ENCODE measurements at regions not wholly inside any gene's neighbourhood (a gene's known extent, or its start where the extent isn't known, plus 50 kb on each side); places are given as distances from the start of the nearest gene placed in this dataset.

DNA sequence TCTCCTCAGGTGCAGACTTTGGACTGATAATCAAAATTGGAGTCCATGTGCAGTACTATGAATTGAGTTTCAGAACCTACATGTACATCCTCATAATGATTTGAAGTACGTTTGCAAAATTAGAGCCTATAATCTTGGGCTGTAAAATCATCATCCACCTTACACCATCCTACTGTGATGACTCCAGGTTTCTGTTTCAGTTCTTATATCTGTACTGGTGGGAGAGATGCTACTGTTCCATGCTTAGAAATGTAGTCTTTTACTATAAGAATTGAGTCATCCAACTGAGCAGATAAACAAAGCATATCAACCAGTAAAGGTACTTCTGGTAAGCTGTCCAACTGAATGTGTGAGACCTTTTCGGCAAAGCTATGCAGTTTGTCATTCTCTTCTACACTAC lies 586.3 kb upstream of the FAM174A start:
- no peak overlapping the region for H3K27ac ChIP-seq
- no peak for TF ChIP-seq ZFX (IDR thresholded peaks at IDR 0.05; ENCODE audit: borderline replicate concordance)
- TF ChIP-seq, protein P1, sequence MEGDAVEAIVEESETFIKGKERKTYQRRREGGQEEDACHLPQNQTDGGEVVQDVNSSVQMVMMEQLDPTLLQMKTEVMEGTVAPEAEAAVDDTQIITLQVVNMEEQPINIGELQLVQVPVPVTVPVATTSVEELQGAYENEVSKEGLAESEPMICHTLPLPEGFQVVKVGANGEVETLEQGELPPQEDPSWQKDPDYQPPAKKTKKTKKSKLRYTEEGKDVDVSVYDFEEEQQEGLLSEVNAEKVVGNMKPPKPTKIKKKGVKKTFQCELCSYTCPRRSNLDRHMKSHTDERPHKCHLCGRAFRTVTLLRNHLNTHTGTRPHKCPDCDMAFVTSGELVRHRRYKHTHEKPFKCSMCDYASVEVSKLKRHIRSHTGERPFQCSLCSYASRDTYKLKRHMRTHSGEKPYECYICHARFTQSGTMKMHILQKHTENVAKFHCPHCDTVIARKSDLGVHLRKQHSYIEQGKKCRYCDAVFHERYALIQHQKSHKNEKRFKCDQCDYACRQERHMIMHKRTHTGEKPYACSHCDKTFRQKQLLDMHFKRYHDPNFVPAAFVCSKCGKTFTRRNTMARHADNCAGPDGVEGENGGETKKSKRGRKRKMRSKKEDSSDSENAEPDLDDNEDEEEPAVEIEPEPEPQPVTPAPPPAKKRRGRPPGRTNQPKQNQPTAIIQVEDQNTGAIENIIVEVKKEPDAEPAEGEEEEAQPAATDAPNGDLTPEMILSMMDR (IDR thresholded peaks at IDR 0.05), result no peak

DNA sequence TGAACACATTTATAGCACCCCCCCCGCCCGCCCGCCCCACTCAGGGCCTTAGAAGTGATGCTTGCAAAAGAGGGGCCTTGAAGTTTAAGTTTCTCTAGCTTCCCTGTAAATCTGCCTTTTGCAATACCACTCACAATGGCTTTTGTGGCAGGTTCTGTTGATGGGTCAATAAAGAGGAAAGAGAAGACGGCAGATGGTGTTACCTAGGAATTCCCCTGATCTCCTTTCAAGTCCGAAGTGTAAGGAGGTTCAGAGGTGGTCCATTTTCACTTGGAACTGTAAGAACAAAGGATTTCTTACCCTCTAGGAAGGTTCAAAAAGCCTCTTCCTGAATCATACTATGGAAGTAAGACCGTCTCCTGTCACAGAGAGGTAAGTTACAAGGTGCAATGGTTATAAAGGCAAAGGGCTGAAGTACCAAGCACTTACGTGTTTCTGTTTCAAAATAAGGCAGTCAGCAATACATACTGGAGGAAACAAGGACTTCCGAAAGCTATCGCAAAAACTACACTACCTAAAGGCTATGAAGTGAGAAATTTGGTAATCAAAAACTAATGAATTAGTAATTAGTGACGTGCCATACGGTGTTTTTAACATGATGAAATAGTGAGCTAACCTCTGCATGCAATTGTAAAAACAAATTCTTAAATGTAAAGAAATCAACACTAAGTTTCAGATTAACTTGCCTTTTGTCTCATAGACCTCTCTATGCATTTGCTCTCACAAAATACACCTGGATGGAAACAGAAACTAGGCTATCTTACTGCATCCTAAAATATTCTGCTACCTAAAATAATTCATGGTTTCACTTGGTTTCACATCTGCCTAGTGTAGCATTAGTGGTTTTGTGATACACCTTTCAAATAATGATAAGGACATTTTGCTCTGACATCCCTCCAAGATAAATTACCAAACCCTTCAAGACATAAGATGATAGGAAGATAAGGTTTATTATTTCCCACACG lies 589.4 kb upstream of the FAM174A start:
- no peak overlapping the region for H3K27ac ChIP-seq
- no peak for TF ChIP-seq ZFX (IDR thresholded peaks at IDR 0.05; ENCODE audit: borderline replicate concordance)
- TF ChIP-seq, protein P1 (IDR thresholded peaks at IDR 0.05), result no peak

DNA sequence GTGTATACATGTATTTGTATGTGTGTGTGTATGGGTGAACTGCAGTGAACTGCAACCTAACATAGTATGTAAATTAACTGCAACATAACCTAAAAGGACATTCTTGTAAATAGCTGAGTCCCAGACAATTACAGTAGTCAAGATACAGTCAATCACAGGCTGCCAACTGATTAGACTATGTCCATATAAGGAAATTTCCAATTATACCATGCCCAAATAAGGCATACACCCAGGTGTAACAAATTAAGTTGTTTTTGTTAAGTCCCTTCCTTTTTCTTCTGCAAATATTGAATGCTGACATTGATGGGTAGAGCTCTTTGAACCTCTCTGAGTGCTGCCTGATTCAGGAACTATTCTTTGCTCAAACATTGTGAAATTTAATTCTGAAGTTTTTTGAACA lies 594.6 kb upstream of the FAM174A start:
- H3K27ac ChIP-seq, result no peak overlapping the region
- TF ChIP-seq, protein P1 (IDR thresholded peaks at IDR 0.05), result no peak
- no peak for TF ChIP-seq ZFX (IDR thresholded peaks at IDR 0.05; ENCODE audit: borderline replicate concordance)

DNA sequence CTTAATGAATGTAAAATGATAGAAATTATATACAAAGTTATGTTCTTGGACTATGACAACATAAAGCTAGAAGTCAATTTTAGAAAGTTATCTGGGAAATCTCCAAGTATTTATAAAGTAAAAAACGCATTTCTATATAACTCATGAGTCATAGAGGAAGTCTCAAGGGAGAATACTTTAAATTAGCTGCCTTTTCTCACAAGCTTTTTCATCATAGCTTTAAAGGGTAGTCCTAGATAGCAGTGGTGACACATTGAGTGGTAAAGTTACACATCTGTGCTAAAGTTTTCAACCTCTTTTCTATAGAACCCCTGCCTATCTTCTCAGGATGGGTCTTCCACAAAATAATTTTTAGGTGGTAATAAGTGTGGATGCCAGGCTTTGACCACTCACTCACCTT lies 598.3 kb upstream of the FAM174A start:
- H3K27ac ChIP-seq, result no peak overlapping the region
- no peak for TF ChIP-seq ZFX (IDR thresholded peaks at IDR 0.05; ENCODE audit: borderline replicate concordance)
- TF ChIP-seq, protein P1 (IDR thresholded peaks at IDR 0.05), result no peak

DNA sequence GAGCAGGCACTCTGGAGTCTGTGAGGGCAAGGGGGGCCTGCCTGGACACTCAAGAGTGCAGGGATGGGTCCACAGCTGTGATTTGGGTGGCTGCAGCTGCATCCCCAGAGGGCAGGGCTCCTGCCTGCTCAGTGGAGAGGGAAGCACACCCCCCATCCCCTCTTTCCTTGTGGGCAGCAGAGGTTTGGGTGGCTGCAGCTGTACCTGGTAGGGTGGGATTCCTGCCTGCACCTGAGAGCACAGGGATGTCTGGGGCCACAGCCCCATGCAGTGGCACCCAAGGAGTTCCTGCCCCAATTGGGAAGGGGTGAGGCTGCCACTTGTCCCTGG lies 605.4 kb upstream of the FAM174A start:
- H3K27ac ChIP-seq, result no peak overlapping the region
- TF ChIP-seq, protein P1 (IDR thresholded peaks at IDR 0.05), result no peak
- no peak for TF ChIP-seq ZFX (IDR thresholded peaks at IDR 0.05; ENCODE audit: borderline replicate concordance)

DNA sequence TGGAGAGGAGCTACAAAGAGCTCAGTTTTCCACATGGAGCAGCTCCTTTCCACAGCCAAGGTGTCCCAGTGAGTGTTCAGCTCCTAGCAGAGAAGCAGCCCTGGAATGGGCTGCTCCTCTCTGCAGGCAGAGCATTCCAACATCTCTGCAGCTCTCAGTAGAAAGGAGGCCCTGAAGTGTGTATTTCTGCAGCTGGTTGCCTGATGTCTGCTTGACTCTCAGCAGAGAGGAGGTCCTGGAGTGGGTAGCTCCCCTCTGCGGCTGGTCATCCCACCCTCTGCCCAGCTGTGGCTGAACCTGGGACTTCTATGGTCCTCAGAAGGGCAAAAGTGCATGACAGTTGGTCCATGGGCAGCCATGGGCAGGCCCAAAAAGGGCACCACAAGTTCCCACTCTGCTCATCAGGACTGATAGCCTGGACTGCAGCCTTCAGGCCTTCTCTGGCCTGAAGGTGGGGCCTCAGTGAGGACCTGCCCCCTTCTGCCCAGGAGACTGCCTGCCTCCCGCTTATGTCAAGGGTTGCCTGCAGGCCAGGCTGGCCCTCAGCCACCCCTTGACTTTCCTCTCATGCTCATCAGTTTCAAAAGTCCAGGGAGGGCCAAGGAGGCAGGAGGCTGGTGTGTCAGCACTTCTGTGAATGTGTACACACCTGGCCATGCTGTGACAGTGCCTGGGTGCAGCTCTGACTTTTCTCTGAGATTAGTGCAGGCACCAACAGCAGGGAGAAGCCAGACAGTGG lies 605.9 kb upstream of the FAM174A start:
- H3K27ac ChIP-seq, result no peak overlapping the region
- TF ChIP-seq ZFX (IDR thresholded peaks at IDR 0.05; ENCODE audit: borderline replicate concordance), result no peak
- TF ChIP-seq, protein P1 (IDR thresholded peaks at IDR 0.05), result no peak

DNA sequence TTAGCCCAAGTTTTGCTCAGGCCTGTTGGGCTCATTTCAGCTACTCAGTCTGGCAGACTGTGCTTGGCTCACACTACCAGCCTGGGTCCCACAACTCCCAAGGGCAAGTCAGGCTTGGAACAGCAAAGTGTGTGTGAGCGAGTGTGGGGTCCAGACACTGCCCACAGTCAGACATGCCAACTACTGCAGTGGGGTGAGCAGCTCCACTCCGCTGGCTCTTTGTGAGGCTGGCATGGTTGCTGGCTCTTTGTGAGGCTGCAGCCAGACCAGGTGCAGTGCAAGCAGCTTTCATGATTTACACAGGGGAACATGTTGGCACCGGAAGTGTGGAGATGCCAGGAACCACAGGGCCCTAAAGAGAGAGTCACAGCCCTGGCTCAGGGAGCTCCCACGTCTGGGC lies 606.7 kb upstream of the FAM174A start:
- TF ChIP-seq, protein P1 (IDR thresholded peaks at IDR 0.05), result no peak
- no peak for TF ChIP-seq ZFX (IDR thresholded peaks at IDR 0.05; ENCODE audit: borderline replicate concordance)
- H3K27ac ChIP-seq, result no peak overlapping the region
